GM18861 (cell line): ENCODE measurements at regions not wholly inside any gene's neighbourhood (a gene's known extent, or its start where the extent isn't known, plus 50 kb on each side); places are given as distances from the start of the nearest gene placed in this dataset.

ENCODE experiments used
- ATAC-seq: cut with Tn5 transposase; IDR thresholded peaks from one replicate; pipeline ENCODE4 v1.9.1; 2021; ENCODE audit not compliant: unreplicated experiment

- ATAC-seq: no peak
Observed at GRCh38 chr11:8340296-8340695, 76.6 kb upstream of the LMO1 start.

GRCh38 chr11:8339592-8340022, 75.9 kb upstream of the LMO1 start:
- no peak for ATAC-seq

- ATAC-seq: no peak
Observed at GRCh38 chr11:8338138-8338537, 74.5 kb upstream of the LMO1 start.

GRCh38 chr11:8337130-8337795, 73.6 kb upstream of the LMO1 start:
- no peak for ATAC-seq

- ATAC-seq: no peak
Observed at GRCh38 chr11:8336356-8337129, 72.9 kb upstream of the LMO1 start.

- no peak for ATAC-seq
Observed at GRCh38 chr11:8335683-8336082, 72.0 kb upstream of the LMO1 start.

GRCh38 chr11:8335186-8335585, 71.5 kb upstream of the LMO1 start:
- ATAC-seq: no peak

- no peak for ATAC-seq
Observed at GRCh38 chr11:8333811-8334401, 70.2 kb upstream of the LMO1 start.

- no peak for ATAC-seq
Observed at GRCh38 chr11:8333376-8333775, 69.7 kb upstream of the LMO1 start.

- no peak for ATAC-seq
Observed at GRCh38 chr11:8332891-8333290, 69.2 kb upstream of the LMO1 start.

GRCh38 chr11:8332196-8332595, 68.5 kb upstream of the LMO1 start:
- no peak for ATAC-seq

- ATAC-seq: no peak
Observed at GRCh38 chr11:8331767-8332166, 68.1 kb upstream of the LMO1 start.

- ATAC-seq: no peak
Observed at GRCh38 chr11:8330896-8331295, 67.2 kb upstream of the LMO1 start.

GRCh38 chr11:8330404-8330803, 66.7 kb upstream of the LMO1 start:
- ATAC-seq: no peak

GRCh38 chr11:8329847-8330361, 66.2 kb upstream of the LMO1 start:
- ATAC-seq: no peak

- ATAC-seq: no peak
Observed at GRCh38 chr11:8329336-8329735, 65.7 kb upstream of the LMO1 start.

GRCh38 chr11:8328848-8329330, 65.2 kb upstream of the LMO1 start:
- ATAC-seq: no peak

- ATAC-seq: no peak
Observed at GRCh38 chr11:8328231-8328794, 64.6 kb upstream of the LMO1 start.

- ATAC-seq: peak; percentile 77
Observed at GRCh38 chr11:8327761-8328192, 64.1 kb upstream of the LMO1 start.

- ATAC-seq: no peak
Observed at GRCh38 chr11:8326337-8326736, 62.7 kb upstream of the LMO1 start.

- no peak for ATAC-seq
Observed at GRCh38 chr11:8325591-8326304, 62.1 kb upstream of the LMO1 start.
